Heart right ventricle (tissue), 16 donors: ENCODE measurements at regions not wholly inside any gene's neighbourhood (a gene's known extent, or its start where the extent isn't known, plus 50 kb on each side); places are given as distances from the start of the nearest gene placed in this dataset.

Source experiments
- ATAC-seq, 8 donors: fragments of 200-7000 bp; cut with Tn5 transposase; one replicate each; pipeline ENCODE4 v1.9.1; 2020; ENCODE audit warnings: mild to moderate bottlenecking in 8 of 8, moderate library complexity in 8 of 8, moderate number of reproducible peaks in 1 of 8
- DNase-seq, 2 donors: peaks; one replicate each; pipeline ENCODE4 v3.0.0-alpha.2; 2020
- H3K27ac ChIP-seq, 10 donors: fragments of 200-600 bp; sonication (generic) in 2 of 10; one replicate each; pipeline versions ENCODE4 v1.5.0 to v1.8.0; 2020 to 2022; ENCODE audit warnings: mild to moderate bottlenecking in 3 of 10
- H3K27me3 ChIP-seq, 7 donors: fragments of 200-600 bp; one replicate each; pipeline ENCODE4 v1.8.0; 2021 to 2022; ENCODE audit warnings: mild to moderate bottlenecking in 2 of 7
- H3K36me3 ChIP-seq, 9 donors: fragments of 200-600 bp; sonication (generic) in 1 of 9; one replicate each; pipeline versions ENCODE4 v1.5.0 to v1.8.0; 2020 to 2022; ENCODE audit warnings: mild to moderate bottlenecking in 2 of 9
- H3K4me1 ChIP-seq, 9 donors: fragments of 200-600 bp; sonication (generic) in 1 of 9; one replicate each; pipeline versions ENCODE4 v1.5.0 to v1.8.0; 2020 to 2022; ENCODE audit warnings: mild to moderate bottlenecking in 4 of 9
- H3K4me3 ChIP-seq, 10 donors: fragments of 200-600 bp; sonication (generic) in 2 of 10; one replicate each; pipeline versions ENCODE4 v1.5.0 to v1.8.0; 2020 to 2022; ENCODE audit warnings: mild to moderate bottlenecking in 7 of 10, moderate library complexity in 2 of 10
- H3K9me3 ChIP-seq, 11 donors: fragments of 200-600 bp in 10 of 11; sonication (generic) in 2 of 11; one replicate each; pipeline versions ENCODE4 v1.5.0 to v1.8.0; 2013 to 2022; ENCODE audit warnings: mild to moderate bottlenecking in 2 of 11, control low read depth in 1 of 11, moderate library complexity in 1 of 11
- CTCF ChIP-seq, 9 donors: fragments of 200-600 bp; sonication (generic) in 2 of 9; IDR thresholded peaks; one replicate each; pipeline versions ENCODE4 v1.5.0 to v1.8.0; 2021 to 2022; ENCODE audit warnings: antibody characterized with exemption in 9 of 9, mild to moderate bottlenecking in 5 of 9, moderate library complexity in 1 of 9
- WGBS, 2 donors: extraction: QIAGEN DNeasy Blood & Tissue Kit; methylation state at CpG; one replicate each; pipeline ENCODE4 v1.1.7; 2013; ENCODE audit warnings: inconsistent platforms in 1 of 2; 5-methylcytosine and 5-hydroxymethylcytosine counted together
- intact Hi-C, 10 donors: fragments of 100-400 bp; cut with DNase I; formaldehyde crosslinking; loops; one replicate each; pipeline versions ENCODE4 v1.11.1 to v1.14.2; 2022
- donor health status: Arrhythmogenic right ventricular cardiomyopathy.
- donor health status: ischemic (EF 13 %, LVEDD 7.1; RV severe dilation, severe dysfunction).
- donor health status: healthy with polysubstance abuse.
- donor health status: DM: no; HTN: yes; CAD: no.
- donor health status: DM: no; HTN: no; CAD: no.
- donor health status: ischemic (EF 25% LVEDD 6.9; RV normal size, moderate dysfunction).
- donor health status: ischemic (EF 25% LVEDD 5.7; RV mildly dilated, moderate dysfunction).
- donor health status: healthy.
- donor health status: DM: yes; HTN: yes; CAD: no.
- donor health status: Ischemic cardiomyopathy.
- donor health status: ischemic (EF 35%, LVEDD 5.7; RV mildly dilated, moderate dysfunction).
- donor health status: nonischemic (EF 11% LVEDD 7.7; RV severe dilation, severe dysfunction).
- donor health status: DM: yes; HTN: yes; CAD: no.
- donor health status: PGD.
- donor health status: ischemic (EF 29% LVEDD 5.4; RV normal size, mild dysfunction).
- donor health status: nonischemic (EF 23%, LVEDD 6.1; RV moderate dilation, normal function).

- no peaks in the 10 kb centered on the region for H3K27me3 ChIP-seq
- DNase-seq (no peak), ATAC-seq (no peak)
- intact Hi-C loops: loop anchor here in 5 of 10 donors (5.0 to 10.0 kb wide), 5 partner anchors 165 to 812 kb away; no protein-coding TSS in a partner anchor
- TF ChIP-seq CTCF (IDR thresholded peaks at IDR 0.05): no peak
- 73 to 89% methylated on average over 2 of the region's 2 CpGs for WGBS, 2 donors
- H3K4me1 ChIP-seq: peaks cover 0 to 16% (median 0%) of the 10 kb centered on the region in 9 donors
- no peaks in the 10 kb centered on the region for H3K36me3 ChIP-seq
- H3K9me3 ChIP-seq: no peaks in the 10 kb centered on the region
- no peak overlapping the region for H3K4me3 ChIP-seq
- no peak overlapping the region for H3K27ac ChIP-seq
Observed at GRCh38 chr3:25900161-25900560, 110.3 kb downstream of the OXSM start.

- WGBS, 2 donors: 84% methylated on average over 2 of the region's 2 CpGs
- DNase-seq (no peak), ATAC-seq (no peak)
- Histone ChIP-seq H3K27ac (no peak overlapping the region), H3K36me3 (no peaks in the 10 kb centered on the region), H3K9me3 (no peaks in the 10 kb centered on the region), H3K4me1 (peaks cover 0 to 17% (median 0%) of the 10 kb centered on the region in 9 donors), H3K27me3 (no peaks in the 10 kb centered on the region), H3K4me3 (no peak overlapping the region)
- intact Hi-C loops: loop anchor here in 6 of 10 donors (2.0 to 10.0 kb wide), 6 partner anchors 163 to 811 kb away; no protein-coding TSS in a partner anchor
- no peak for TF ChIP-seq CTCF (IDR thresholded peaks at IDR 0.05)
Observed at GRCh38 chr3:25901796-25902195, 111.9 kb downstream of the OXSM start.

- 60 to 67% methylated on average over 2 of the region's 2 CpGs for WGBS, 2 donors
- TF ChIP-seq CTCF (IDR thresholded peaks at IDR 0.05): no peak
- intact Hi-C loops: loop anchor here in 6 of 10 donors (2.0 to 10.0 kb wide), 6 partner anchors 162 to 810 kb away; no protein-coding TSS in a partner anchor
Observed at GRCh38 chr3:25902586-25902985, 112.7 kb downstream of the OXSM start.

GRCh38 chr3:25903371-25904129, 113.7 kb downstream of the OXSM start:
- intact Hi-C loops: loop anchor here in 9 of 10 donors (1.0 to 10.0 kb wide), 10 partner anchors 161 to 809 kb away; no protein-coding TSS in a partner anchor
- Histone ChIP-seq H3K9me3 (no peaks in the 10 kb centered on the region), H3K27me3 (no peaks in the 10 kb centered on the region), H3K36me3 (no peaks in the 10 kb centered on the region), H3K4me1 (peaks cover 0 to 17% (median 0%) of the 10 kb centered on the region in 9 donors), H3K27ac (no peak overlapping the region), H3K4me3 (no peak overlapping the region)
- ATAC-seq: peak in 1 of 8 donors; percentile 18
- WGBS, 2 donors: 89 to 92% methylated on average over 3 of the region's 3 CpGs
- no peak for TF ChIP-seq CTCF (IDR thresholded peaks at IDR 0.05)
- no peak for DNase-seq

More at GRCh38 chr3:25902586-25902985, 112.7 kb downstream of the OXSM start:
- Histone ChIP-seq H3K9me3 (no peaks in the 10 kb centered on the region), H3K27me3 (no peaks in the 10 kb centered on the region), H3K36me3 (no peaks in the 10 kb centered on the region), H3K4me1 (peaks cover 0 to 17% (median 0%) of the 10 kb centered on the region in 9 donors), H3K4me3 (no peak overlapping the region), H3K27ac (no peak overlapping the region)
- ATAC-seq (no peak), DNase-seq (no peak)
